GM12873 (cell line): ENCODE measurements at regions not wholly inside any gene's neighbourhood (a gene's known extent, or its start where the extent isn't known, plus 50 kb on each side); places are given as distances from the start of the nearest gene placed in this dataset.

ENCODE experiments used
- TF ChIP-seq, protein P1 (sequence below): IDR thresholded peaks from 2 replicates; pipeline ENCODE4 v1.5.1; 2012; ENCODE audit warnings: low read depth, mild to moderate bottlenecking, moderate library complexity, low read length, control low read depth; ENCODE audit not compliant: insufficient read depth; ENCODE audit errors: missing control alignments

GRCh38 chr7:52091101-52091500 lies 774.5 kb upstream of the COBL start:
- TF ChIP-seq, protein P1, sequence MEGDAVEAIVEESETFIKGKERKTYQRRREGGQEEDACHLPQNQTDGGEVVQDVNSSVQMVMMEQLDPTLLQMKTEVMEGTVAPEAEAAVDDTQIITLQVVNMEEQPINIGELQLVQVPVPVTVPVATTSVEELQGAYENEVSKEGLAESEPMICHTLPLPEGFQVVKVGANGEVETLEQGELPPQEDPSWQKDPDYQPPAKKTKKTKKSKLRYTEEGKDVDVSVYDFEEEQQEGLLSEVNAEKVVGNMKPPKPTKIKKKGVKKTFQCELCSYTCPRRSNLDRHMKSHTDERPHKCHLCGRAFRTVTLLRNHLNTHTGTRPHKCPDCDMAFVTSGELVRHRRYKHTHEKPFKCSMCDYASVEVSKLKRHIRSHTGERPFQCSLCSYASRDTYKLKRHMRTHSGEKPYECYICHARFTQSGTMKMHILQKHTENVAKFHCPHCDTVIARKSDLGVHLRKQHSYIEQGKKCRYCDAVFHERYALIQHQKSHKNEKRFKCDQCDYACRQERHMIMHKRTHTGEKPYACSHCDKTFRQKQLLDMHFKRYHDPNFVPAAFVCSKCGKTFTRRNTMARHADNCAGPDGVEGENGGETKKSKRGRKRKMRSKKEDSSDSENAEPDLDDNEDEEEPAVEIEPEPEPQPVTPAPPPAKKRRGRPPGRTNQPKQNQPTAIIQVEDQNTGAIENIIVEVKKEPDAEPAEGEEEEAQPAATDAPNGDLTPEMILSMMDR = no peak

DNA sequence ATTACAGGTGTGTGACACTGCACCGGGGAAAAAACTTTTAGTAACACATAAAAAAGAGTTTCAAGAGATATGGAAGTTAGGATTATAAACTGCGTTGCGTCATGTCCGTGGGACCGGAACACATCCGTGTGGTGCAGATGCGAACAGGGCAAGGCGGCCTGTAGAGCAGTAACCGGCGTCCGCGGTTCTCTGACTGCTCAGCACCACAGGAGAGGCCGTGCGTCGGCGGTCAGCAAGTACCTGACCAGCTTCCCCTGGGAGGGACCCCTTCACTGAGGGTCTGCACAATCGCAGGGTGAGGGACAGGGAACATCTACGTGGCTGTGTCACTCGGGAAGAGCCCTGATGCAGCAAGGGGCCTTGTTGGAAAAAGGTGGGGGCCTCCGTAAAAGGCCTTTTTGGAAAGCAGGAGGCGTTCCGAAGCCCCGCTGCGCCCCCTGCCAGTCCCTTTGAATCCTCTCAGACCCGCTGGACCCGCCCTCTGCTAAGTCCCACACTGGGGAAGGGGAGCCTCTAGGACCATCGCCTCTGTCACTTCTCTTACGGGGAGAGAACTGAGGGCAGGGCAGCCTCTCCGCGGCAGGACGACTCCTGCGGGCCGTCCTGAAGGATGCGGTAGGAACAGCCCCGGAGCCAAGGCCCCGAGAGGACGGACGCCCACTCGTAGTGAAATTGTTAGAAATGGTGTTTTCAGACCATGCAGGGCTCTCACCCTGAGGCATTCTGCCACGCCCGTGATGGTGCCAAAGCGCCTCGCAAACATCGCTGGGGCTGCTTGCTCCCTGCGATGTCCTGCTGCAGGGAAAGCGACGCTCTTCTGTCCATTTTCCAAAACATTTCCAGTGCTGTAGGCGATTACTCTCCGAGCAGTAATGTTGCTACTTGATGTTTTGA lies 771.6 kb upstream of the COBL start:
- TF ChIP-seq, protein P1 = no peak

GRCh38 chr7:52085610-52086009 lies 769.0 kb upstream of the COBL start:
- TF ChIP-seq, protein P1 = no peak

GRCh38 chr7:52080493-52080892 lies 763.9 kb upstream of the COBL start:
- TF ChIP-seq, protein P1 = no peak

DNA sequence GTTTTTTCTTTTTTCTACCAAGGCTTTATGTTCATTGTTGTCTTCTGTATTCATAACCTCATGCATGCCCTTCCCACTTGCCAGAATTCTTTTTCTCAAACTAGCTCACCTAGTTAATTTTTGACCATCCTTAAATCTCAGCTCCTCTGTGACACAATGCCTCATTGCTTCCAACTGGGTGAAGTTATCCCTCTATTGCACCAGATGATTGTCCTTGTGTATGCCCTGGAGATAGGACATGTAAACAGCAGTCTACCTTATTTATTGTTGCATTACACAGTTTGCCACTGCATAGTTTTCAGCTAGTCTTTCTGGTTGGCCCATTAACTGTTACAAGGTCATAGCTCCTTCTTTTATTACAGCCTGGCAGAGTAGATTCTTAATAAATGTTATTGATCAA lies 763.1 kb upstream of the COBL start:
- TF ChIP-seq, protein P1 = no peak

DNA sequence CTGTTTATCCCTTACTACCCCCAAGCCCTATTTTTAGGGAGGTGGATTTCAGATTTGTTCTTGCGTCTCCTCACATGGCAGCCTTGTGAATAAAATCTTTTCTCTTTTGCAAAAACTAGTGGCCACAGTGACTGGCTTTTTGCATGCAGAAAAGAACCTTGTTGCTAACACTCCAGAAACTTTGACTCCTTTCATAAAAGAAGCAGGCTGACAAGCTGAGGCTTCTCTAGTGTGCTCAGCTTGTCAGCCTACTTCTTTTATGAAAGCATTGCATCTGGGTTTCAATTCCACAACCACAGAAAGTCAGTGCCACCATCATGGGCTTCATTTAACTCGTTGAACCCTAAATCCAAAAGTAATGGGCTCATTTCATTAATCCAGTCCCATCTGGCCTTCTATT lies 761.0 kb upstream of the COBL start:
- TF ChIP-seq, protein P1 = no peak

DNA sequence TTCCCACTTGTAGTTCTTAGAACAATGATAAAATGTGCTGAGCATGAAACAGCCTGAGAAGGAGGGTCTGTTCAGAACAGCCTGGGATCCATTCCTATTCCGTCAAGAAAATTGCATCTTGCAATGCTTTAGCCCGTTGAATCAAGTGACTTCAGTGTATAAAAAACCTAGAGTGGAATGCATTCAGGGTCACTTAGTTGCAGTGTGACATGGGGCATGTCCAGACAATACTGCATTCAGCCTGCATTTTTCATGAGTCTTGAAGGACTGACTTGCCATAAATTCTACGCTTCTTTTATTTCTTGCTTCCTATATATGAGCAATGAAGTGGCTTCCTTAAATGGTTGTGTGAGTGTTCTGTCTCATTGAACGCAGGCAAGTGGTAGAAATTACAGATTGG lies 758.3 kb upstream of the COBL start:
- TF ChIP-seq, protein P1 = no peak
